GM12873 (cell line): ENCODE measurements at regions not wholly inside any gene's neighbourhood (a gene's known extent, or its start where the extent isn't known, plus 50 kb on each side); places are given as distances from the start of the nearest gene placed in this dataset.

ENCODE experiments used
- TF ChIP-seq, protein P1 (sequence below): IDR thresholded peaks from 2 replicates; pipeline ENCODE4 v1.5.1; 2012; ENCODE audit warnings: low read depth, mild to moderate bottlenecking, moderate library complexity, low read length, control low read depth; ENCODE audit not compliant: insufficient read depth; ENCODE audit errors: missing control alignments

GRCh38 chr2:116988303-116988702 is 826.2 kb upstream of the DDX18 start:
- TF ChIP-seq, protein P1, sequence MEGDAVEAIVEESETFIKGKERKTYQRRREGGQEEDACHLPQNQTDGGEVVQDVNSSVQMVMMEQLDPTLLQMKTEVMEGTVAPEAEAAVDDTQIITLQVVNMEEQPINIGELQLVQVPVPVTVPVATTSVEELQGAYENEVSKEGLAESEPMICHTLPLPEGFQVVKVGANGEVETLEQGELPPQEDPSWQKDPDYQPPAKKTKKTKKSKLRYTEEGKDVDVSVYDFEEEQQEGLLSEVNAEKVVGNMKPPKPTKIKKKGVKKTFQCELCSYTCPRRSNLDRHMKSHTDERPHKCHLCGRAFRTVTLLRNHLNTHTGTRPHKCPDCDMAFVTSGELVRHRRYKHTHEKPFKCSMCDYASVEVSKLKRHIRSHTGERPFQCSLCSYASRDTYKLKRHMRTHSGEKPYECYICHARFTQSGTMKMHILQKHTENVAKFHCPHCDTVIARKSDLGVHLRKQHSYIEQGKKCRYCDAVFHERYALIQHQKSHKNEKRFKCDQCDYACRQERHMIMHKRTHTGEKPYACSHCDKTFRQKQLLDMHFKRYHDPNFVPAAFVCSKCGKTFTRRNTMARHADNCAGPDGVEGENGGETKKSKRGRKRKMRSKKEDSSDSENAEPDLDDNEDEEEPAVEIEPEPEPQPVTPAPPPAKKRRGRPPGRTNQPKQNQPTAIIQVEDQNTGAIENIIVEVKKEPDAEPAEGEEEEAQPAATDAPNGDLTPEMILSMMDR, result no peak

DNA sequence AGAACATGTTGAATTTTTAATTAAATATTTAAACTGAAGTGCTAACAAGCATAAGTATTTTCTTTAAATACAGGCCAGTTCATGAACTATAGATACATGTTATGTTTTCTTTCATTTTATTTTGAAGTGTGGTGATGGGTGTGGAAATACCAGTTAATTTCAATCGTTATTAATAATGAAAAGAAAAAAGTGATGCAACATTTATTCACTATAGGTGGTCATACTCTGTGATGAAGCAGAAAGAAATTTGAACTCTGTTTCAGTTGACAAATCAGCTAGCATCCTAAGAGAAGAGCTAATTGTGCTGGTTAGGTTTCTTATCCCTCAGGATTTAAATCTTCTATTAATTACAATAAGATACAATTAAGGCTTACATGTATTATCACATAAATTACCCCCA is 795.1 kb upstream of the DDX18 start:
- TF ChIP-seq, protein P1, result no peak

GRCh38 chr2:117027646-117028045 is 786.8 kb upstream of the DDX18 start:
- TF ChIP-seq, protein P1, result no peak

- TF ChIP-seq, protein P1, result no peak
Measured at GRCh38 chr2:117055499-117056375, 758.8 kb upstream of the DDX18 start.

- TF ChIP-seq, protein P1, result no peak
Measured at GRCh38 chr2:117056376-117056748, 758.1 kb upstream of the DDX18 start.

DNA sequence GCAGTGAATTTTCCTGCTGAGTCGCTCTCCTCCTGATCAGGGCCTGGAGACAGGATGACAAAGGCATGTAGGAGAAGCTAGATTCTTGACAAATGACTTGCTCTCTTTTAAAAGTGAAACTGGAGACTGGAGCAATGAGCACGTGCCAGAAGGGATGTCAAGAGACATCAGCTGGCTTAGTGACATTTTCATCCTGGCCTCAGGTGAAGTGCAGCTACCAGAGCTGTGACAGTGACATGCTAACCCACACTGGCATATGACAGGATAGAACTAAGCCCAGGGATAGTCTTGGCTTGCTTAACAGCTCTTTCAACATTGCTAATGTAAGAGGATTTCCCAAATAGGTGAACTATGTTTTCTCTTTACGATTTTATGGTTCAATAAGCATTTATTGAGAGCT is 757.5 kb upstream of the DDX18 start:
- TF ChIP-seq, protein P1, result no peak

DNA sequence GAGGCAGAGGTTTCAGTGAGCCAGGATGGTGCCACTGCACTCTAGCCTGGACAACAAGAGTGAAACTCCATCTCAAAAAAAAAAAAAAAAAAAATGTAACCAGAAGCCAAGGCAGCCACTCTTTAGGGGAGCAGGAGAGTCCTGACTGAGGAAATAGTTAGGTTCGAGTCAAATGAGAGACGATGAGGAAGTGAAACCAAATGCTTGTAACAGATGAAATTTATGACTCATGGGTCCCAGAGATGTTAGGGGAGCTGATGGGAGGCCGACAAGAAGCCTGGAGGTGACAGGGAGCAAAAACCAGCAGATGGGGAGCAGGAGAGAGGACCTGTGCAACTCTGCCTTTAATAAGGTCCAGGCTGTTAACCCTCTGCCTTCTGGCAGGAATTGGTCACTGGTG is 756.1 kb upstream of the DDX18 start:
- TF ChIP-seq, protein P1, result no peak
